ENCODE measurements at regions not wholly inside any gene's neighbourhood (a gene's known extent, or its start where the extent isn't known, plus 50 kb on each side); places are given as distances from the start of the nearest gene placed in this dataset. TPM values are rescaled to one million over a fixed set of nuclear protein-coding genes. Genes with fewer than 3 reads are reported as not detected.

Small RNA genes in the stretch of these regions (small RNA-seq; reads per million reads assigned to genes)
- gene COX17P1, result not detected

Measured in OCI-LY7 (cell line).